Fibroblast of gingiva (primary cell): ENCODE measurements at regions not wholly inside any gene's neighbourhood (a gene's known extent, or its start where the extent isn't known, plus 50 kb on each side); places are given as distances from the start of the nearest gene placed in this dataset.

Experiments
- DNase-seq: peaks from one replicate; pipeline ENCODE4 v3.0.0-alpha.2; 2011; ENCODE audit warnings: low read depth

DNA sequence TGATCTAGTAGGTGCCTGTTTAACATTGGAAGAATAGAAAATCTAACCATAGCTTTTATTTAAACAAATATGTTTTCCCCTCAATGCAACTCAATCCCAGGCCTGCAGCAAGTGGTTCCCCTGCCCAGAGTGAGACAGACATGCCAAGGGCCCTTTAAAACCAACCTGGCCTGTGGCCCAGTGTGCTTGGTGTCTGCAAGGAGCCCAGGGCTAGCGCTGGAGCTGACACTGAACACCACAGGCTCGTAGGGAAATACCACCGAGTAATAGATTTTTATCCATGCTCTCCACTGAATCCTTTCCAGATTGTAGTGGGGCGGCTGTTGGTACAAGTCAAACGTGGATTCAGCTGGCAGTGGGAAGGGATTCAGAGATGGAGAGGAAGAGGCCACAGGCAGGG lies 95.6 kb upstream of the NRXN3 start:
- no peak for DNase-seq

DNA sequence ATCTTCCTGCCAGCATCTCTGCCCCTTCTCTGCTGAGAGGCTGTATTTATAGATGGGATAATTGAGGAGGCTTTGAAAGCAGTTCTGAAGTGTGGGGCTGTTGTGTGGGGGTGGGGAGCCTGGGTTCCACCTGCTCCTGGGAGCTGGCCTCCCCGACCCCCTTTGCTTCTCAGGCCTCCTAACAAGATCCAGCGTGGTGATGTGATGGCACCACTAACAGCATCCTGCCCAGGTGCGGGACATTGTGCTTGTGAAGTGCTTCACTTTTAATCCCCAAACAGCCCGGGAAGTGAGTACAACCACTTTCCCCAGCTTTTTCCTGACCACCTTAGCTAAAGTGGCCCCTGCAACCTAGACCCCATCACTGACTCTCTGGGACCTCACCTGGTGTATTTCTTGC lies 95.1 kb upstream of the NRXN3 start:
- no peak for DNase-seq

DNA sequence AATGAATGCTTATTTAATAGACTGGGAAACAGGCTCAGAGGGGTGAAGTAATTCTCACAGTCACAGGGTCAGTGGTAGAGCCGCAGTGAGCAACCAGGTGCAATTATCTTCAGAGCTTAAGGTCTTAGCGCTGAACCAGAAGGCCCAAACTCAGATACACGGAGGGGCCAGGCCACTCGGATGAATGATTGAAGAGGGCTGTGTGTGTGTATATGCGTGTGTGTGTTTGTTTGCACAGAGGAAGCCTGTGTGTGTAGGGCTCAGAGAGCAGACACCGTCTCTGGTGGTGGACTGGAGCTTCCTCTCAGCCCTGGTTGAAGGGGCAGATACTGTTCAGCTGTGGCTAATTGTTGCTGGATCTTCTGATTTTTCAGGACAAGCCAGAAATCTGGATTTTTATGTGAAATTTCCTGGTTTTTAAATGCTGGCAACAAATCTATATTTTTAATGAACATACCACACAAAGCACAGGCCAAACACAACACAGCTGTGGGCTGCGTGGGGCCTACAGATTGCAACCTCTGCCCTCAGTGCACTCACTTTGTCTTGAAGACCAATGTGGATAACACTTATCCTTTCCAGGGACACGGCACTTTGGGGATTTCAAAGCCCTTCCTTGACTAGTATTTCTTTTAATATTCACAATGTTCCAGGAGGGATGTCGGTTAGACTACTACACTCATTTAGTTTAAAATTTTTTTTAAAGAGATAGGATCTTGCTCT lies 94.5 kb upstream of the NRXN3 start:
- no peak for DNase-seq

DNA sequence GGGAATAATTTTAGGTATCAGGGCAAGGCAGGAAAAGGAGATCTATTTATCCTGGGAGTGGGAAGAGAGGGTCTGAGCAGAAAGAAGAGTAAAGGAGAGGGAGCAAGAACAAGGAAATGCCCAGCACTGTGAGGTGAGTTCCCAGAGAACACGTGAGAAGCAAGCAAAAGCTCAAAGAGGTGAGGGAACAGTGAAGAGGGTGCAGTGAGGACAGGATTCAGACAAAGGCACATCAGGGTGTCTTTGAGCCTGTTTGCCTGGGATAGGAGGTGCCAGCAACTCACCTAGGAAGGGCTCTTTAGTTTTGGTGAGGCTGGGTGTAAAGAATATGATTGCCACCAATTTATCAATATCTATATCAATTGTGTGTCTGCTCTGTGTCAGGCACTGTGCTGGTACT lies 88.9 kb upstream of the NRXN3 start:
- DNase-seq: no peak

DNA sequence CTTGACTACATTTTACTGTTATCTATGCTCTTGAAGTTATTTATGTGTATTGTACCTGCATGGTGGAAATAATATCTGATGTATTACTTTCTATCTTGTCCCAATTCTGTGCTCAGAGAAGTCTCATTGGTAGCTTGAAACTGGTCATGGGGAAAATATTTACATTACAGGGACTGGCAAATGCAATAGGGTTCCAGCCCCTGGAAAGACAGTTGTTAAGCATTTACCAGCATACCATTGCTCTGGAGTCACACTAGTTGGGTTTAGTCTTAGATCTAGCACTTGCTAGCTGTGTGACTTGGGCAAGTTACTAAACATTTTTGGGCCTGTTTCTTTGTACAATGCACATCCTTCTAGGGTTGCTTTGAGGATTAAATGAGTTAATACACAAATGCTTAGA lies 86.3 kb upstream of the NRXN3 start:
- no peak for DNase-seq

DNA sequence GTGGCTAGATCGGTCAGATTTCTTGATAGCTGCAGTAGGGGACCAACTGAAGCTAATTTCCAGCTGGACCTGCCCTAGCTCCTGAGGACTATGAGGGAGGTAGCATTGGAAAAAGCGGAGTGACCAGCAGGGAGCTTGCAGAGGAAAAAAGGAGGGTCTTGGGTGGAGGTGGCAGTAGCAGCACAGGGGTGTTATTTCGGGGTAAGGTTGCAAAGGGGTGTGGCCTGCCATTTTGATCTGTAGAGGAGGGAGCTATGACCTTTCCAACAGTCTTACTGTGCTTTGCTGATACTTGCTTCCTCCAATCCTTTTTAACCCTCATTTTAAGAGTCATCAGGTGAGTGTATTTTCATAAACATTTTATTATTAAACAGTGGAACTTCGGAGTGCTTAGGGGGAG lies 83.8 kb upstream of the NRXN3 start:
- no peak for DNase-seq

DNA sequence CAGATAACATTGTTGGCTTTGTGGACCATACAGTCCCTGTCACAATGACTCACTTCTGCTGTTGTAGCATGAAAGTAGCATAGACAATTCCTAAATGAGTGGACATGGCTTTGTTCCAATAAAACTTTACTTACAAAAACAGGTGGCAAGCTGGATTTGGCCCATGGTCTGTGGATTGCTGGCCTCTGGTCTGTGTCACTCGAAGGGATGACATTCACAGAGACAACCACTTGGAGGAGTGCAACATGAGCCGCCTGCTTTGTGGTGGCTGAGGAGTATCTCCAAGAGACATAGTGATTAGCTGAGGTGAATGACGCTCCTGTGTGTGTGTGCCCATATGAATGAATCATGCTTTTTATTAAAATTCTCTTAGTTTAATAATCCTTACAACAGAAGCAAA lies 81.3 kb upstream of the NRXN3 start:
- no peak for DNase-seq

DNA sequence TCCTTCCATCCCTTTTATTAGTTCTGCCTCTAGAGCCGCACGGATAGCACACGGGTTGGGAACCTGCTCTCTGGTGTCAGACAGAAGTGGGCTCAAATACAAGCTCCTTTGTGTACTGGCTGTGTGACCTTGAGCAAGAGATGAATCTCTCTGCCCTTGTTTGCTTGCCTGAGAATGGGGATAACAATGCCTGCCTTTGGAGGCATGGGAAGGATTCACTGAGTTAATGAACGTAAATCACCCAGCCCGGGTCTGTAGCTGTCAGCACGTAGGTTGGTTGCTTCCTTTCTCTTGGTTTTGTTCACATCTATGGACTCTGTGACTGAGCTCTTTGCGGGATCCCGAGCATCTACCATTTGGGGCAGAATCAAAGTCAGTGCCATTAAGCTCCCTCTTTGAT lies 79.3 kb upstream of the NRXN3 start:
- DNase-seq: no peak

DNA sequence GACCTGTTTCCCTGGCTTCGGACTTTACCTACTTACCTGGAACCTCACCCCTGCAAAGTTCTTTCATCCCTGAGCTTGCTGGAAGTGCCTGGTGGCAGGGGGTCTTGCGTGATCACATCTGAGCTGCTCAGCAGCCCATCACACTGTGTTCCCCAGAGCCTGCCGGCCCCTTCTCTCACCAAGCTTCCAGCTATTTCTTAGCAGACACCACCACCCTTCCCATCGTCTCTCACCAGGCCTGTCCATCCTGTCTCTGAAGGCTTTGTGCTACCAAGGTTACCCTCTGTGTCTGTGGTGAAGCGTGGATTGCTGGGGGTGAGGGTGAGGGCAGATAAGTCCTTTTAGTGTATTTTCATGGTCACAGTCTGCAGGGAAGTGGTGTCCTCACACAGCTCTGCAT lies 78.8 kb upstream of the NRXN3 start:
- DNase-seq: no peak

DNA sequence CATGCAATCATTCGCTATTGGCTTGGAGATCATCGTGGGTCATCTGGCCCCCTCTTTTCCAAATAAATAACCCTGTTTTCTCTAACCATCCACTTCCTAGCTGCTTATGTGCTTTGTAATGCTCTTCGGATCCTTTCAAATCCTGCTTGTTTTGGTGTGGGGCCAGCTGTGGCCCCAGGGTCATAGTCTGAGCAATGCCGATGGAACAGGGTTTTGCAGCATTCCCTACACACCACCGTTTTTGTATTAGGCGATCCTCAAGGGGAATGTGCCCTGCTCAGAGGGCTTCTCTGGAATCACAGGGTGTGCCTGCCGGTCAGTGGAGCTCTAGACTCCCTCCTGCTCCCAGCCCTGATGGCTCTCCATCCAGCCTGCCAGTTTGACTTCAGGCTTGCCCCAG lies 78.1 kb upstream of the NRXN3 start:
- DNase-seq: no peak

DNA sequence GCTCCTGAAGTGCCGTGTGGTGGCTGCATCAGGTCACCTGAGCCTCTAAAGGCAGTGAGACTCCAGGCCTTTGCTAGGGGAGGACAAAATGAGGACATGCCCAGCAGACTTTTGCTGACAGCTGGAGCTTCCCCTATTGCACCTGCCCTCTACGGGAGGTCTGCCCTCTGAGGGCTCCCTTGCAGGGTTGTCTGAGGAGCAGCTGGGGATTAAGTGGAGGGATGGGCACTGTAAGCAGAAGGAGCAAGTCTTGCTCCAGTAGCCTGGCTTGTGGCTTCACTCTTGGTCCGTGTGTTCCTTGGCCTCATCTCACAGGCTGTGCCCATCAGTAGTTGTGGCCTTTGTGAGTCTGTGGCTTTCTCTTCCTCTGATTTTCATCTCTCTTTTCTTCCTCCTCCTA lies 66.9 kb upstream of the NRXN3 start:
- no peak for DNase-seq

DNA sequence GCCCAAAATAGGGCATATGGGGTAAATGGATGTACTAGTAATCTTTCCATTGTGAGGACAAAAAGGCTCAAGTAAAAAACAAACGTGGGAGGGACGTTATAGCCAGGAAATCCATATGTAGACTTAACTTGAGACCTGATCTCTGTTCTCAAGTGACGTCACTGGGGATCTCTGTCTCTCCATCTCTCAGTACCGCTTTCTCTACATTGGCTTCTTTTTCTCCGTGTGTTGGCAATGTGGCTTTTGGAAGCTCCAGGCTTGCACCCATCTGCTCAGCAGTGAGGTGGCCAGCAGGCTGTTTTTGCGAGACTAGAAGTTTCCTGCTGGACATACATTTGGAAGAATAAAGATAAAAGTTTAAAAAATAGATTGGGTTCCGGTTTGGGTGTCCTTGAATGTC lies 66.0 kb upstream of the NRXN3 start:
- DNase-seq: no peak

DNA sequence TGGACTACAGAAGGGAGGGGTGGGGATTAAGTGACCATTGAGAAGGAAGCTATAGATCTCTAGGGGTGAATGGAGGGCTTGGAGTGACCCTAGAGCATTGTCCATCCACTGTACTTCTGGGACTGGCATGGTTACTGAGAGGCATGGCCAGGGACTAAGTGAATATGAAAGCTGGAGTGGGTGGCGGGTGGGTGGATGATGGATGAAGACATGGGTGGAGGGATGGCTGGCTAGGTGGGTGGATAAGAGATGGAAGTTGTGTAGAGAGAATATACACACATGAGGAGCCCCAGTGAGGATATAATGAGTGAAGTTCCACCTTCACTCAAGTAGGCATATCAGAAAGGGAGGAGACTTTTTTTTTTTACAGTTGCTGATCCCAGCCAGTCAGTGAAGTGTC lies 65.5 kb upstream of the NRXN3 start:
- no peak for DNase-seq

DNA sequence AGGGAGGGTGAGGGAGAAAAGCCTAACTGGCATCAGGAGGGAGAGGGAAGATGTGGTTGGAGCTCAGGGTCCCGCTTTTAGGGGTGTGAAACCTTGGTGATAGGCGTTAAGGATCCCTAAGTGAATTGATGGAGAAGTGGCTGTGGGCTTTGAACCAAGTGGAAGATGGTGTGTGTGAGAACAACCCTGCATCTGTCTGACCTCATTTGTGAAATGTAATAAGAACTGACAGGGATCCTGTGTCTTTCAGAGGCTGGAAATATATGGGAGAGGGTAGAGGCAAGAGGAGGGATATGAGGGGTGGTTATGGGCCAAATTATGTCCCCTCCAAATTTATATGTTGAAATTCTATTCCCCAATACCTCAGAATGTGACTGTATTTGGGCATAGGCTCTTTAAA lies 63.8 kb upstream of the NRXN3 start:
- no peak for DNase-seq

DNA sequence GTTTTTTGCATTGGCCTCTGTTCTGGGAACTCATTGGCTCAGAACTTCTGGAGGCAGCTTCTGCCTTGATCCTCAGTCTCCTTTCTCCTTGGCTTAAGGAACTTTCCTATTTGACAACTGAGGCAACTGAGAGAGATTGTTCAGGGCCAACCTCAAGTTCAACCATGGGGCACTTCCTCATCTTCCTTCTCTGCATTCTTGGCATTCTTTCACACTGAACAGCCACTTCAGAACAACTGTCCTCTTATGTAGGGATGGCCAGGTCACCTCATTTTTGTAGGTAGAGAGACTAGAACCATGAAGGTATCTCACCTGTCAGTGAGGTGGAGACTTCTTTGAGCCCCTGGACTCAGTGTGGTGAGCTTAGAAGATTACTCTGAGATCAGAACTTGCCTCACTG lies 63.0 kb upstream of the NRXN3 start:
- DNase-seq: no peak

DNA sequence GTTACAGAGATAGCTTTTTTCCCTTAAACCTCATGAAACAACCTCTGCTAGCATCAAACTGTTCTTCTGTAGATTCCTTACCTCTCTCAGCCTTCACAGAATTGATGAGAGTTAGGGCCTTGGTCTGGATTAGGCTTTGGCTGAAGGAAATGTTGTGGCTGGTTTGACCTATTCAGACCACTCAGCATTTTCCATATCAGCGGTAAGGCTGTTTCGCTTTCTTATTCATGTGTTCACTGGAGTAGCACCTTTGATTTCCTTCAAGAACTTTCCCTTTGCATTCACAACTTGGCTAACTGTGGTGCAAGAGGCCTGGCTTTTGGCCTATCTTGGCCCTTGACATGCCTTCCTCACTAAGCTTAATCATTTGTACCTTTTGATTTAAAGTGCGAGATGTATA lies 50.7 kb upstream of the NRXN3 start:
- DNase-seq: no peak
